ENCODE measurements at regions not wholly inside any gene's neighbourhood (a gene's known extent, or its start where the extent isn't known, plus 50 kb on each side); places are given as distances from the start of the nearest gene placed in this dataset.

- H3K4me1 ChIP-seq (ENCODE audit: low read length), result no peaks in the 10 kb centered on the region
Measured at GRCh38 chr1:181359012-181359411, 124.3 kb upstream of the CACNA1E start.

GRCh38 chr1:181364801-181365200, 118.5 kb upstream of the CACNA1E start:
- no peak overlapping the region for H3K4me2 ChIP-seq (ENCODE audit: low read depth, low read length, poor library complexity, severe bottlenecking)
- H3K9me2 ChIP-seq (replicated peaks; ENCODE audit: insufficient read depth, low read length), result no peaks in the 10 kb centered on the region
- no peaks in the 10 kb centered on the region for H4K20me1 ChIP-seq (ENCODE audit: insufficient read depth, low read depth, low read length)
- H3K4me1 ChIP-seq (ENCODE audit: low read length), result no peaks in the 10 kb centered on the region
- no peaks in the 10 kb centered on the region for H3K79me2 ChIP-seq (ENCODE audit: low read length)
- H3K9me3 ChIP-seq (ENCODE audit: low read length), result no peaks in the 10 kb centered on the region
- no peak overlapping the region for H3K9ac ChIP-seq (ENCODE audit: low read length)
- DNase-seq, result no peak
- no peaks in the 10 kb centered on the region for H3K36me3 ChIP-seq (ENCODE audit: insufficient read depth, low read length)
- H3K4me3 ChIP-seq (ENCODE audit: low read length), result no peak overlapping the region
- no peaks in the 10 kb centered on the region for H3K27me3 ChIP-seq (ENCODE audit: low read length)
- H3K27ac ChIP-seq (ENCODE audit: low read length), result no peak overlapping the region
- no peak overlapping the region for H2AFZ ChIP-seq (ENCODE audit: low read length)

More at GRCh38 chr1:181359012-181359411, 124.3 kb upstream of the CACNA1E start:
- Histone ChIP-seq H3K79me2 (ENCODE audit: low read length) (no peaks in the 10 kb centered on the region), H3K36me3 (ENCODE audit: insufficient read depth, low read length) (no peaks in the 10 kb centered on the region), H3K27ac (ENCODE audit: low read length) (no peak overlapping the region), H3K4me2 (ENCODE audit: low read depth, low read length, poor library complexity, severe bottlenecking) (no peak overlapping the region), H3K9me2 (replicated peaks; ENCODE audit: insufficient read depth, low read length) (no peaks in the 10 kb centered on the region), H3K4me3 (ENCODE audit: low read length) (no peak overlapping the region), H3K9me3 (ENCODE audit: low read length) (no peaks in the 10 kb centered on the region), H2AFZ (ENCODE audit: low read length) (no peak overlapping the region), H4K20me1 (ENCODE audit: insufficient read depth, low read depth, low read length) (no peaks in the 10 kb centered on the region), H3K27me3 (ENCODE audit: low read length) (no peaks in the 10 kb centered on the region), H3K9ac (ENCODE audit: low read length) (no peak overlapping the region)
- DNase-seq, result no peak

DNA sequence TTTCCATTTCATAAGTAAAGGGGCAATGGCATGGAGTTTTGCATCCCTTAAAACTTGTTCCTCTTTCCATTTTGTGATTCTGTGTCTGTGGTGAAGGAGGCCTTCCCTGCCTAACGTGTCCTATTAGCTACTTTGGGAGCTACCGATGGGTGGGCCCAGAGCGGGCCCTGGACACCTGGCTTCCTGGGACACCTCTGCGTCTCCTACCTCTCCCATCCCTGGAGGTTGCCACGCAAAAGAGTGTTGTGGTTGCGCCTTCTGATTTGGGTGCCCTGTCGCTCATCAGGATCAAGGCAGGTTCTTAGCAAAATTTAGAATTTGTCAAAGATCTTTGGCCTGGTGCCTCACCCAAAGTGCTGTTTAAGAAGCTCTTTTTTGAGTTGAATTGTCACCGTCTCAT, 116.4 kb upstream of the CACNA1E start:
- Histone ChIP-seq H3K27me3 (ENCODE audit: low read length) (no peaks in the 10 kb centered on the region), H4K20me1 (ENCODE audit: insufficient read depth, low read depth, low read length) (no peaks in the 10 kb centered on the region), H3K9me3 (ENCODE audit: low read length) (no peaks in the 10 kb centered on the region), H3K79me2 (ENCODE audit: low read length) (no peaks in the 10 kb centered on the region), H3K4me1 (ENCODE audit: low read length) (no peaks in the 10 kb centered on the region), H2AFZ (ENCODE audit: low read length) (no peak overlapping the region), H3K9ac (ENCODE audit: low read length) (no peak overlapping the region), H3K4me2 (ENCODE audit: low read depth, low read length, poor library complexity, severe bottlenecking) (no peak overlapping the region), H3K36me3 (ENCODE audit: insufficient read depth, low read length) (no peaks in the 10 kb centered on the region), H3K9me2 (replicated peaks; ENCODE audit: insufficient read depth, low read length) (no peaks in the 10 kb centered on the region), H3K27ac (ENCODE audit: low read length) (no peak overlapping the region), H3K4me3 (ENCODE audit: low read length) (no peak overlapping the region)
- DNase-seq, result no peak

- Histone ChIP-seq H3K79me2 (ENCODE audit: low read length) (no peaks in the 10 kb centered on the region), H3K27me3 (ENCODE audit: low read length) (no peaks in the 10 kb centered on the region), H3K4me1 (ENCODE audit: low read length) (no peaks in the 10 kb centered on the region), H2AFZ (ENCODE audit: low read length) (no peak overlapping the region), H3K9ac (ENCODE audit: low read length) (no peak overlapping the region), H3K27ac (ENCODE audit: low read length) (no peak overlapping the region), H3K4me2 (ENCODE audit: low read depth, low read length, poor library complexity, severe bottlenecking) (no peak overlapping the region), H4K20me1 (ENCODE audit: insufficient read depth, low read depth, low read length) (no peaks in the 10 kb centered on the region), H3K9me2 (replicated peaks; ENCODE audit: insufficient read depth, low read length) (no peaks in the 10 kb centered on the region), H3K4me3 (ENCODE audit: low read length) (no peak overlapping the region), H3K9me3 (ENCODE audit: low read length) (no peaks in the 10 kb centered on the region), H3K36me3 (ENCODE audit: insufficient read depth, low read length) (no peaks in the 10 kb centered on the region)
- no peak for DNase-seq
Measured at GRCh38 chr1:181369416-181369815, 113.9 kb upstream of the CACNA1E start.

DNA sequence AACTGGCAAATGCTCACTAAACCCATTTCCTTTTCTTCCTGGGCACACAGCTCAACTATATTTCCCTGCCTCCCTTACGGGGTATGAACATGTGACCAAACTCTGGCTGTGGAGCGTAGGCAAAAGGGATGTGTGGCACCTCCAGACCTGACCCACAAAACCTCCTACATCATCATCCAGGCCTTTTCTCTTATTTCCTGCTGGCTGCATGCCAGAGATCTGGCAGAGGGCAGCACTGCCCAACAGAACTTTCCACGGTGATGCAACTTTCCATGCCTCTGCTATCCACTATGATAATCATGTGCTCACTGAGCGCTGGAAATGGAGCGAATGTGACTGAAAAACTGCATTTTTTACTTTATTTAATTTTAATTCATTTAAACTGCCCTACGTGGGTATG, 99.6 kb upstream of the CACNA1E start:
- Histone ChIP-seq H3K4me1 (ENCODE audit: low read length) (no peaks in the 10 kb centered on the region), H3K9me2 (replicated peaks; ENCODE audit: insufficient read depth, low read length) (no peaks in the 10 kb centered on the region), H3K36me3 (ENCODE audit: insufficient read depth, low read length) (no peaks in the 10 kb centered on the region), H3K9ac (ENCODE audit: low read length) (no peak overlapping the region), H3K4me2 (ENCODE audit: low read depth, low read length, poor library complexity, severe bottlenecking) (no peak overlapping the region), H2AFZ (ENCODE audit: low read length) (no peak overlapping the region), H3K27ac (ENCODE audit: low read length) (no peak overlapping the region), H3K79me2 (ENCODE audit: low read length) (no peaks in the 10 kb centered on the region), H3K27me3 (ENCODE audit: low read length) (no peaks in the 10 kb centered on the region), H3K9me3 (ENCODE audit: low read length) (no peaks in the 10 kb centered on the region), H4K20me1 (ENCODE audit: insufficient read depth, low read depth, low read length) (no peaks in the 10 kb centered on the region), H3K4me3 (ENCODE audit: low read length) (no peak overlapping the region)
- no peak for DNase-seq

DNA sequence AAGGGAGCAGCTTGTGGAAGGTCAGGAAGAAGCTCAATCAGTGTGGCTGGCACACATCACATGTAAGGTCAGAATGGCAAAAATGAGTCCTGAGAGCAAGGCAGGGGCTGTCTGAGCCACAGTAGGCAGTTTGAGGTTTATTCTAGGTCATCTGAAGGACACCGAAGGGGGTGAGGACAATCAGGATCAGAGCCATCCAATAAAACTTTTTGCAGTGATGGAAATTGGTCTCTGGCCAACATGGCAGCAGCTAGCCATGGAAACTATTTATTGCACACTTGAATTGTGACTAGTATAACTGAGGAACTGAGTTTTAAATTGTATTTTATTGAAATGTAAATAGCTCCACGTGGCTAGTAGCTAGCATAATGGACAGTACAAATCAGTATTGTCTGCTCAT, 97.0 kb upstream of the CACNA1E start:
- no peaks in the 10 kb centered on the region for H3K79me2 ChIP-seq (ENCODE audit: low read length)
- no peaks in the 10 kb centered on the region for H3K9me3 ChIP-seq (ENCODE audit: low read length)
- H2AFZ ChIP-seq (ENCODE audit: low read length), result no peak overlapping the region
- H3K36me3 ChIP-seq (ENCODE audit: insufficient read depth, low read length), result no peaks in the 10 kb centered on the region
- no peak overlapping the region for H3K9ac ChIP-seq (ENCODE audit: low read length)
- H3K9me2 ChIP-seq (replicated peaks; ENCODE audit: insufficient read depth, low read length), result no peaks in the 10 kb centered on the region
- DNase-seq, result no peak
- H3K4me2 ChIP-seq (ENCODE audit: low read depth, low read length, poor library complexity, severe bottlenecking), result no peak overlapping the region
- H3K4me1 ChIP-seq (ENCODE audit: low read length), result no peaks in the 10 kb centered on the region
- H4K20me1 ChIP-seq (ENCODE audit: insufficient read depth, low read depth, low read length), result no peaks in the 10 kb centered on the region
- H3K4me3 ChIP-seq (ENCODE audit: low read length), result no peak overlapping the region
- H3K27me3 ChIP-seq (ENCODE audit: low read length), result no peaks in the 10 kb centered on the region
- no peak overlapping the region for H3K27ac ChIP-seq (ENCODE audit: low read length)

- H2AFZ ChIP-seq (ENCODE audit: low read length), result no peak overlapping the region
- no peak overlapping the region for H3K4me3 ChIP-seq (ENCODE audit: low read length)
- H3K9me3 ChIP-seq (ENCODE audit: low read length), result no peaks in the 10 kb centered on the region
- no peaks in the 10 kb centered on the region for H4K20me1 ChIP-seq (ENCODE audit: insufficient read depth, low read depth, low read length)
- no peak for DNase-seq
- H3K9me2 ChIP-seq (replicated peaks; ENCODE audit: insufficient read depth, low read length), result no peaks in the 10 kb centered on the region
- H3K4me1 ChIP-seq (ENCODE audit: low read length), result no peaks in the 10 kb centered on the region
- no peaks in the 10 kb centered on the region for H3K27me3 ChIP-seq (ENCODE audit: low read length)
- no peaks in the 10 kb centered on the region for H3K79me2 ChIP-seq (ENCODE audit: low read length)
- H3K36me3 ChIP-seq (ENCODE audit: insufficient read depth, low read length), result no peaks in the 10 kb centered on the region
- no peak overlapping the region for H3K9ac ChIP-seq (ENCODE audit: low read length)
- no peak overlapping the region for H3K27ac ChIP-seq (ENCODE audit: low read length)
- H3K4me2 ChIP-seq (ENCODE audit: low read depth, low read length, poor library complexity, severe bottlenecking), result no peak overlapping the region
Measured at GRCh38 chr1:181386951-181387350, 96.4 kb upstream of the CACNA1E start.

DNA sequence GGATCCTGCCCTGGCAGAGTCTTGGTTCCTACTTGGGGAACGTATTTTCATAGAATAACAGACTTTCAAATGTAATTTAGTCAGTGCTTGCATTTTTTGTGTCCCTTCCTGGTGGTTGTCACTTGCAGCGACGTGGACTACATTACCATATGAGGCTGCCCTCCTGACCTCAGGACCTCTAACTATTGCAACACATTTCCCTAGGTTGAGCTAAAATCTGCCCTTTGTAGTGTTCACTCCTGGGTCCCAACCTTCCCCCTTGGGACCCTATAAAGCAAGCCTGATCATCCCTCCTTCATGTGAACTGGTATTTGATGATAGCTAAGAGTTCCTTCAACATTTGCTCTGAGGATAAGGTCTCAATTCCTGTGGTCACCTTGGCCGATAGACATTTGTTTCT, 95.6 kb upstream of the CACNA1E start:
- Histone ChIP-seq H3K27me3 (ENCODE audit: low read length) (no peaks in the 10 kb centered on the region), H3K27ac (ENCODE audit: low read length) (no peak overlapping the region), H4K20me1 (ENCODE audit: insufficient read depth, low read depth, low read length) (no peaks in the 10 kb centered on the region), H2AFZ (ENCODE audit: low read length) (no peak overlapping the region), H3K79me2 (ENCODE audit: low read length) (no peaks in the 10 kb centered on the region), H3K4me3 (ENCODE audit: low read length) (no peak overlapping the region), H3K4me1 (ENCODE audit: low read length) (no peaks in the 10 kb centered on the region), H3K36me3 (ENCODE audit: insufficient read depth, low read length) (no peaks in the 10 kb centered on the region), H3K9me3 (ENCODE audit: low read length) (no peaks in the 10 kb centered on the region), H3K9ac (ENCODE audit: low read length) (no peak overlapping the region), H3K9me2 (replicated peaks; ENCODE audit: insufficient read depth, low read length) (no peaks in the 10 kb centered on the region), H3K4me2 (ENCODE audit: low read depth, low read length, poor library complexity, severe bottlenecking) (no peak overlapping the region)
- DNase-seq, result no peak

GRCh38 chr1:181390410-181391077, 92.8 kb upstream of the CACNA1E start:
- H3K27ac ChIP-seq (ENCODE audit: low read length), result no peak overlapping the region
- H2AFZ ChIP-seq (ENCODE audit: low read length), result no peak overlapping the region
- H3K4me3 ChIP-seq (ENCODE audit: low read length), result no peak overlapping the region
- H3K9me3 ChIP-seq (ENCODE audit: low read length), result no peaks in the 10 kb centered on the region
- DNase-seq, result no peak
- H3K4me2 ChIP-seq (ENCODE audit: low read depth, low read length, poor library complexity, severe bottlenecking), result no peak overlapping the region
- no peaks in the 10 kb centered on the region for H4K20me1 ChIP-seq (ENCODE audit: insufficient read depth, low read depth, low read length)
- no peaks in the 10 kb centered on the region for H3K27me3 ChIP-seq (ENCODE audit: low read length)
- no peaks in the 10 kb centered on the region for H3K9me2 ChIP-seq (replicated peaks; ENCODE audit: insufficient read depth, low read length)
- no peak overlapping the region for H3K9ac ChIP-seq (ENCODE audit: low read length)
- H3K36me3 ChIP-seq (ENCODE audit: insufficient read depth, low read length), result no peaks in the 10 kb centered on the region
- no peaks in the 10 kb centered on the region for H3K4me1 ChIP-seq (ENCODE audit: low read length)
- no peaks in the 10 kb centered on the region for H3K79me2 ChIP-seq (ENCODE audit: low read length)

Measured in Karpas-422 (cell line).